IMR-90 (cell line): ENCODE measurements at regions not wholly inside any gene's neighbourhood (a gene's known extent, or its start where the extent isn't known, plus 50 kb on each side); places are given as distances from the start of the nearest gene placed in this dataset.

ENCODE experiments used
- POLR2A ChIP-seq: IDR thresholded peaks from 2 replicates; pipeline ENCODE4 v1.6.1; 2012; ENCODE audit warnings: mild to moderate bottlenecking, low read depth, low read length
- RCOR1 ChIP-seq: IDR thresholded peaks from 2 replicates; pipeline ENCODE4 v1.6.1; 2012; ENCODE audit warnings: mild to moderate bottlenecking, low read length, improper control_type of control experiment; ENCODE audit not compliant: insufficient replicate concordance
- TF ChIP-seq, protein P1 (sequence below): conservative IDR thresholded peaks from 2 replicates; pipeline ENCODE4 v1.5.1; 2012; ENCODE audit warnings: mild to moderate bottlenecking, low read depth, low read length, improper control_type of control experiment

GRCh38 chr10:83214136-83214535, 925.2 kb upstream of the GHITM start:
- TF ChIP-seq RCOR1: no peak
- TF ChIP-seq, protein P1, sequence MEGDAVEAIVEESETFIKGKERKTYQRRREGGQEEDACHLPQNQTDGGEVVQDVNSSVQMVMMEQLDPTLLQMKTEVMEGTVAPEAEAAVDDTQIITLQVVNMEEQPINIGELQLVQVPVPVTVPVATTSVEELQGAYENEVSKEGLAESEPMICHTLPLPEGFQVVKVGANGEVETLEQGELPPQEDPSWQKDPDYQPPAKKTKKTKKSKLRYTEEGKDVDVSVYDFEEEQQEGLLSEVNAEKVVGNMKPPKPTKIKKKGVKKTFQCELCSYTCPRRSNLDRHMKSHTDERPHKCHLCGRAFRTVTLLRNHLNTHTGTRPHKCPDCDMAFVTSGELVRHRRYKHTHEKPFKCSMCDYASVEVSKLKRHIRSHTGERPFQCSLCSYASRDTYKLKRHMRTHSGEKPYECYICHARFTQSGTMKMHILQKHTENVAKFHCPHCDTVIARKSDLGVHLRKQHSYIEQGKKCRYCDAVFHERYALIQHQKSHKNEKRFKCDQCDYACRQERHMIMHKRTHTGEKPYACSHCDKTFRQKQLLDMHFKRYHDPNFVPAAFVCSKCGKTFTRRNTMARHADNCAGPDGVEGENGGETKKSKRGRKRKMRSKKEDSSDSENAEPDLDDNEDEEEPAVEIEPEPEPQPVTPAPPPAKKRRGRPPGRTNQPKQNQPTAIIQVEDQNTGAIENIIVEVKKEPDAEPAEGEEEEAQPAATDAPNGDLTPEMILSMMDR: no peak
- TF ChIP-seq POLR2A: no peak
